KOPT-K1 (cell line): ENCODE measurements at regions not wholly inside any gene's neighbourhood (a gene's known extent, or its start where the extent isn't known, plus 50 kb on each side); places are given as distances from the start of the nearest gene placed in this dataset.
"Not testable (repeated sequence)": the region's sequence is repeated elsewhere in the genome, so short reads cannot be mapped to it uniquely, and the experiment has no call there.

ENCODE experiments used
- H3K27ac ChIP-seq: fragments of 200-600 bp; sonication (generic); 2 replicates; pipeline ENCODE4 v1.5.1; 2016; ENCODE audit warnings: antibody characterized with exemption, mild to moderate bottlenecking, low read depth, low read length; ENCODE audit not compliant: poor library complexity, severe bottlenecking
- H3K36me3 ChIP-seq: fragments of 200-600 bp; sonication (generic); 2 replicates; pipeline ENCODE4 v1.5.1; 2017; ENCODE audit warnings: antibody characterized with exemption, mild to moderate bottlenecking, low read length, moderate library complexity; ENCODE audit not compliant: insufficient read depth
- H3K9me3 ChIP-seq: fragments of 200-600 bp; sonication (generic); 2 replicates; pipeline ENCODE4 v1.5.1; 2017; ENCODE audit warnings: antibody characterized with exemption, low read length, mild to moderate bottlenecking; ENCODE audit not compliant: insufficient read depth, poor library complexity, severe bottlenecking

DNA sequence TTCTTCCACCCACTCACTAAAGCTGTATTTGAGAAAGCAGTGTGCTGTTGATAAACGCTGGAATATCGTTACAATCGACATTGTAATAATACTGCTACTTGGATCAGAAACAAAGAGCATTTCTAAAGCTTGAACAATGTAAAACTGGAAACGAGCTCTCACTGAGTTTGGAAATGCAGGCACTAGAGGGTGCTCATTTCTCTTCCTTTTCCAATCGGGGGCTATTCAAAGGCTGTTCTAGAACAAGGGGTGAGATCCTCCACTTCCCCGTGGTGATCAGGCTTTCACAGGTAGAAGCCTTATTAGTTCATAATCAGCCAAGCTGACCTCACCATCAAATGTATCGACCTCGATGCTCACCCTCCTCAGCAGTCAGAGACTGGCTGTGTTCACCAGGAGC, 245.3 kb upstream of the PRSS1 start:
- not testable (repeated sequence) for H3K36me3 ChIP-seq, H3K27ac ChIP-seq, H3K9me3 ChIP-seq

DNA sequence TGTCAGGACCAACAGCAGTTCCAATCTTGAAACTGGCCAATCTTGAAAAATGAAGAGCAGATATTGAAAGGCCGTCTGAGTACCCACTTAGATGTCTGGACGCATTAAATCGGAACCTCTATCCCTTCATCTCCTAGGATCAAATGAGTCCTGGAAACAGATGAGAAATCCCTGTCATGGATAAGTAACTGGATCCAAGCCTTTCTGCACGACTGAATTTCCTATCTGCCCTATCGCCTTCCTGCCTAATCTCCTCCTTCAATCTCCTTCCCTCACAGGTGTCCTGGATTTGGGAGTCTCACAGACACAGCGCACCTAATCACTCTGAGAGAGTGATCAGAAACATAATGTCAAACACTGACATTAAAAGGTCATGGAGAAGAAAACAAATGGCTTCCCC, 245.2 kb upstream of the PRSS58 start:
- Histone ChIP-seq H3K36me3 (peaks cover 7% of the 10 kb centered on the region; the same call in 1 of the 2 replicates), H3K9me3 (no peaks in the 10 kb centered on the region), H3K27ac (no peak overlapping the region)

DNA sequence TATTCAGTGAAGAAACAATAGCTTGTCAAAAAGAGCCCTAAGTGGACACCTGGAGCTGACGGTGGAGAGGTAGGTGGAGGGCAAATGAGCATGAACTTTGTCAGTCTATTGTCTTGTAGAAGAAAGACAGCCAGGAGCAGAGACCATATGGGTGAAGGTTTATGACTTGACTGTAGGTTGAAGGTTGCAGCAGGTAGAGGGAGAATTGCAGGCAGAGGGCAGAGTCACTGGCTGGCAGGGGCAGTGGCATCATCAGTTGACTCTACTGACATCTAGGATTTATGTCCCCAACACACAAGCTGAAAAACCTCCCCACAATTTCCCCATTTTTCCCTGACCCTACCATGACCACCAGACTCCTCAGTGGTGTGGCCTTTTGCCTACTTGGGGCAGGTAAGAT, 243.6 kb upstream of the PRSS58 start:
- no peak overlapping the region for H3K27ac ChIP-seq
- H3K9me3 ChIP-seq, result no peaks in the 10 kb centered on the region
- H3K36me3 ChIP-seq, result peaks cover 7% of the 10 kb centered on the region; the same call in 1 of the 2 replicates

DNA sequence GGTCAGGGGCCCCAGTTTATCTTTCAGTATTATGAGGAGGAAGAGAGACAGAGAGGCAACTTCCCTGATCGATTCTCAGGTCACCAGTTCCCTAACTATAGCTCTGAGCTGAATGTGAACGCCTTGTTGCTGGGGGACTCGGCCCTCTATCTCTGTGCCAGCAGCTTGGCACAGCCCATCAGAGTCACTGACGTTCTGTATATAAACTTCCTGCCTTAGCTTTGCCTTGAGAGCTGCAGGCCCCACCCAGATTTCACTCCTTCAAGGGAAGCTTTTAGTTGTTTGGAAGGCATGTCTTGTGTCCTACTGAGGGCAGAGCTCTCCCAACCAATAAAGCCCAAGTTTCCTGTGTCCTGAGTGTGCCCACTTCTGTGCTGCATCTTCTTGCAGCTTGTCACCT, 242.5 kb upstream of the PRSS58 start:
- Histone ChIP-seq H3K36me3 (0 out of 2 replicates have a peak, but pooled peaks cover 7% of the 10 kb centered on the region), H3K27ac (peak overlapping the region; percentile 12), H3K9me3 (no peaks in the 10 kb centered on the region)

DNA sequence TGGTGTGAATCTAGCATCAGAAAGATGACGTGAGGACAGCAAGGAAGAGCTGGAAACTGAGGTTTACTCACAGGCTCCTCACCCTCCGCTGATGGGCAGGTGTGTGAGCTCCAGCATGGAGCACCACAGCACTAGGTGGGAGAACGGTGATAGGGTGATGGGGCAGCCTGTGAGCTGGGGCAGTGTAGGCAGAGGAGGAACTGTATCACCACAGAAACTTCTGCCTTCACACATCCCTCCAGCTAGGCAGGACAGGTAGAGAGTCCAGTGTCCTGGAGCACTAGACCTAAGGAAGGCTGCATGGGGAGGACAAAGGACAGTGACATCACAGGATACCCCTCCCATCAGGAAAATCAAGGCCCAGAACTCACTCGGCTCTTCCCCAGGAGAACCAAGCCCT, 241.8 kb upstream of the PRSS58 start:
- Histone ChIP-seq H3K27ac (peak overlapping the region; percentile 12), H3K36me3 (no peaks in the 10 kb centered on the region), H3K9me3 (no peaks in the 10 kb centered on the region)

DNA sequence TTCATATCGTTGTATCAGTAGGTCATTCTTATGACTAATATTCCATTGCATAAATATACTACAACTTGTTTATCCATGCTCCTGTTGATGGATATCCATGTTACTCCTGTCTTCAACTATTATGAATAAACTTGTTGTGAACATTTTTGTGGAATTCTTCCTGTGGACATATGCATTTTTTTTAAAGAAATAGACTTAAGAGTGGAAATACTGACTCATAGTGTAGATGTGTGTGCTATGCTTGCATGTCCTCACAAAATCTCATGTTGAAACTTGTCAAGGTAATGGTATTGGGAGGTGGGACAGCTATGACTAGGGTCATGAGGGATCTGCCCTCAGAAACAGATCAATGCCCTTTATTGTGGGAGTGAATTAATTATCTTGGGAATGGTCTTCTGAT, 240.5 kb upstream of the PRSS58 start:
- Histone ChIP-seq H3K9me3 (no peaks in the 10 kb centered on the region), H3K27ac (no peak overlapping the region), H3K36me3 (no peaks in the 10 kb centered on the region)

DNA sequence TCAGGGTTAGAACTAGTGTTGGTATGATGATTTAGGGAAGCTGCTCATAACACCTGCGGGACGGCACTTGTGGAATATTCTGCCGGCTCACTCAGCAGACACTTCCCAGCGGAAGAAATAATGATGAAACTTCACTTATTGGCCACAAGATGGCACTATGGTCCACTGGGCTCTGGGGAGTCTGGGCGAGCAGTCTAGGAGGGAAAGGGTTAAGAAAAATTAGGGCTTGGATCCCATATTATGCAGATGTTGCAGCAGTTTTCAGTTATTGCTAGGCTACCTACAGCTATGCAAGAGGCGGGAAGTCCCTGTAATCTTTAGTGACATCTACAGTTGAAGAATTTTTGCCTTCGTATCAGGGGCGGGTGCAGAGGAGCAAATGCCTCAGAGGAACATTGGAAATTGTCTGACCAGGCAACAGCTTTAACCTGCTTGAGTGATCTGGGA, 238.7 kb upstream of the PRSS58 start:
- H3K27ac ChIP-seq, result peak overlapping the region; percentile 45
- H3K36me3 ChIP-seq, result peaks cover 6% of the 10 kb centered on the region; the same call in 1 of the 2 replicates
- H3K9me3 ChIP-seq, result no peaks in the 10 kb centered on the region

DNA sequence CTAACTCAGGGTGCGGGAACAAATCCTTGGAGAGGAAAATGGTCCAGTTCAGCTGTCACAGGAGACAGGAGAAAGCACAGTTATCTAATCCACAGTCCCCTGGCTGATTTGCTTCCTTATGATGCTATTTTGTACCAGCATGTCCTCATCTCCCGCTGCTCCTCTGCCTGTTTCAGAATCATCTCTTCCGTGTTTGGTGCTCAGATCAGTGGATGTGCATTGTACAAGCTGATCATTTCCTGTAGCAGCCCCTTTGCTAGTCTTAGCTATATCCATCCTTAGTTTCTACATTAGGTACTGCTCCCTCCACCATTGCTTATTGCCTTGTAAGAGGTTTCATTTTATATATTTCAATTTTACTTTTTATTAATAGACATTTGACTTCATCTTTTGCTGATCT, 238.0 kb upstream of the PRSS58 start:
- H3K36me3 ChIP-seq, result peaks cover 12% of the 10 kb centered on the region; the same call in 1 of the 2 replicates
- H3K27ac ChIP-seq, H3K9me3 ChIP-seq: not testable (repeated sequence)

DNA sequence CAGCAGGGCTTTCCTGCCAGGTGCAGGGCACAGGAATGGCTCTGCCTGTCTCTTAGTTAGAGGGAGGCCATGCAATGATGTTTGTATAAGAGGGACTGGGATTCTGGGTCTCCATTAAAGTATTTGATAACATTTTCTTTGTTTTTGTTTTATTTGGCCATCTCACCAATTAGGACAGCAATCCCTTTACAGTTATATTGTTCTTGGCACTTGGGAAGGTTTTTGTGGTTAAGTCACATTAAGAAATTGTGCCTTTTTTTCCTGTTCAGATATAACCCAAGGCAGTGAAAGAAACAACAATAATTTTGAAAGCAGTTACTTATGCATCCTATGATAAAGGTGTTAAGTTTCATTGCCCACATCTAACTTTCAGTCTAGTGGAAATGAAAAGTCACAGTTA, 237.4 kb upstream of the PRSS58 start:
- H3K36me3 ChIP-seq, result peaks cover 17% of the 10 kb centered on the region
- not testable (repeated sequence) for H3K9me3 ChIP-seq, H3K27ac ChIP-seq

DNA sequence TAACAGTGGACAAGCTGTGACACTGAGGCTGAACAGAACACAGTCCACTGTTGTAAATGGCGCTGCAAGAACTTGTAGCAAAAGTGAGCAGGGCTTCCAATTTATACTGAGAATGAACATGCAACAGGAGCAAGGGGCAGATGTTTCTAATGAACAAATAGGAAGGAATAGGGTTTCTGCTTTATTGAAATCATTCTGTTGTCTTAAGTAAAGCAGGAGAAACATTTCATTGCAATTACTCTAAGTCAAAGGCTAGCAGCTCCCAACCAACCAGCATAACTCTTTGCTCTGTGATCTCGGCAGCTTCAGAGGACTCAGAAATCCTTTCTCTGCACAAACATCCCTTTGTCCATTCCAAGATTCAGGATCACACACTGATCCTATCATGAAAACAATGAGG, 236.2 kb upstream of the PRSS58 start:
- Histone ChIP-seq H3K27ac (no peak overlapping the region), H3K9me3 (no peaks in the 10 kb centered on the region), H3K36me3 (peaks cover 29% of the 10 kb centered on the region)

DNA sequence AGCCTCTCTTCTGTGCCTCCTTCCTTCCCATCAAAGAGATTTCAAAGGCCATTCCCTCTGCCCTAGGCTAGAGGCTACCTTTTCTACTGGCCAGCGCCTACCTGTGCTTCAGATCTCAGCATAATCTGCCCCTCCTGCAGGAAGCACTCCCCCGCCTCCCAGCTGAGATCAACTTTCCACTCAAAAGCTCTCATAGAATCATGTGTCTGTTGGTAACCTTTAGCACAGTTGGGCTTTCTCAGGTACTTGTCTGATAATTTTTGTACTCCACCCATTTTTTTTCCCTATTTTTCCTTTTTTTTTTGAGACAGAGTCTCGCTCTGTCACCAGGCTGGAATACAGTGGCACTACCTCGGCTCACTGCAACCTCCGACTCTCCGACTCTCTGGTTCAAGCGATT, 231.0 kb upstream of the PRSS58 start:
- peaks cover 29% of the 10 kb centered on the region for H3K36me3 ChIP-seq
- no peak overlapping the region for H3K27ac ChIP-seq
- H3K9me3 ChIP-seq, result no peaks in the 10 kb centered on the region

DNA sequence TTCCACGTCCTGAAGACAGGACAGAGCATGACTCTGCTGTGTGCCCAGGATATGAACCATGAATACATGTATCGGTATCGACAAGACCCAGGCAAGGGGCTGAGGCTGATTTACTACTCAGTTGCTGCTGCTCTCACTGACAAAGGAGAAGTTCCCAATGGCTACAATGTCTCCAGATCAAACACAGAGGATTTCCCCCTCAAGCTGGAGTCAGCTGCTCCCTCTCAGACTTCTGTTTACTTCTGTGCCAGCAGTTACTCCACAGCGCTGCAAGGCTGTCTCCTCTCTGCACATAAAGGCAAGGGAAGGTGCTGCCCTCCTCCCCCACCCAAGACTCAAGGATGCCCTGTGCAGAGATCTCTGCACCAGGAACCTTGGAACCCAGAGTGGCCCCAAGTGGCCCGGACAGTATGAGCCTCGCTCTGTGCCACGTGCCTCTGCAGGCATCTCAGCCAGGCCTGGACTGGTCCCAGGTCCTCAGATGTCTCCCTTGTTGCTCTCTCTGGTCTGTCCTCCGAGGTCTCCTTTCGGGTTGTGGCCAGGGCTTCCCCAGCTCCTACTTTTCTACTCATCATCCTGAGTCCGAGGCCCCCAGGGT, 230.3 kb upstream of the PRSS58 start:
- Histone ChIP-seq H3K36me3 (peaks cover 29% of the 10 kb centered on the region), H3K27ac (no peak overlapping the region), H3K9me3 (no peaks in the 10 kb centered on the region)

DNA sequence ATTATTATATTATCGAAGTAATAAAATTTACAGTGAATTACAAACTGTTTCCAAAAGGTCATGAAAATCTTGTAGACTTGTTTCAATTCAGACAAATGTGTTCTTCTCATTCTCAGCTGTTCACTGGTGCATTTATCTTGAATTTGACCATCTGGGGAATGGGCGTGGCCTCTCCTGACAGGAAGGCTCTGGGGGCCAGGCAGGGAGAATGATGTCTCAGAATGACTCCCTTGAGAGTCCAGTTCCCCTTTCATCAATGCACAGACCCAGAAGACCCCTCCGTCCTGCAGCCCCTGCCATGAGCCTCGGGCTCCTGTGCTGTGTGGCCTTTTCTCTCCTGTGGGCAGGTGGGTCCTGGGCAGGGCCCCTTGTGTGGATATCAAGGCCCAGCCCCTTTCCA, 229.7 kb upstream of the PRSS58 start:
- H3K36me3 ChIP-seq, result peaks cover 29% of the 10 kb centered on the region
- H3K27ac ChIP-seq, H3K9me3 ChIP-seq: not testable (repeated sequence)

DNA sequence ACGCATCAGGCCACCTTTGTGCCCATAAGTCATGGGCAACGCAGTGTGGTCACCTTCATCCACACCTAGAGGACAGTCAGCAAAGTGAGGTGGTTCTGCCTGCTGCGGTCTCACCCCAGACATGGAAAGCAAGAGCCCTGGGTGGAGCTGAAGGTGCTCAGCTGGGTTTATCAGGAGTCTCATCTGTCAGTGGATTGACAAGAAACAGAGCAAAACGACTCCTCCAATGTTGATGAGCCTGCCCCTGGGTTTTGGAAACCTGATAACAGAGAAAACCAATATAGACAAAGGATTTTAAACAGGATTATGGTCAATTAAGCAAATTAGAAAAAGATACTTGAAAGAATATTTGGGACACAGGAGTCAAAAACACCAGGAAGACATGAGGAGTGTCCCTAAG, 229.3 kb upstream of the PRSS58 start:
- Histone ChIP-seq H3K36me3 (peaks cover 28% of the 10 kb centered on the region), H3K9me3 (no peaks in the 10 kb centered on the region), H3K27ac (no peak overlapping the region)

DNA sequence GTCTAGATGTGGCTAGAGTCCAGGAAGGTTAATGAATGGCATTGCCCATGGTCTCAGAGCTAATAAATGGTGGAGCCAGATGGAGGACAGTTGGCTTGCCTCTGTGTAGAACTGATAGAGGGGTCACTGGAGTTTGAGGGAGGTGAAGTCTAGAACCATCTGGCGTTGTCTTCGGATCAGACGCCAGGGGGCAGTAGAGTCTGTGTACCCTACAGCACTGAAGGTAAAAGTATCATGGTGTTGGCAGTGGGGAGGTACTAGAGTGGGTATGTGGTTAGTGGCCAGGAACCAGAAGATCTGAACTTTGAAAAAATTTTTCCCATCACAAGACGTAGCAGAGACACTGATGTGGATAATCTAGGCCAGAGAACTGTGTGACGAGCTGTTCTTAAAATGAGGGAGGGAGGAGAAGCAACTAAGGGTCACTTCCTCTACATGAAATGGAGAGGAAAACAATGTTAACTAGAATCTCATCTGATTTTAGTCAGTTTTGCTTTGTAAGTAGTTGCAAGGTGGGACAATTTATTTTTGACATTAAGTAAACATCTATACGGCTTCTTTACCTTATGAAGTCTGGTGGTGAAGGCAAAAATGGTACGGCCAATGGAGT, 227.9 kb upstream of the PRSS58 start:
- Histone ChIP-seq H3K9me3 (no peaks in the 10 kb centered on the region), H3K27ac (no peak overlapping the region)

DNA sequence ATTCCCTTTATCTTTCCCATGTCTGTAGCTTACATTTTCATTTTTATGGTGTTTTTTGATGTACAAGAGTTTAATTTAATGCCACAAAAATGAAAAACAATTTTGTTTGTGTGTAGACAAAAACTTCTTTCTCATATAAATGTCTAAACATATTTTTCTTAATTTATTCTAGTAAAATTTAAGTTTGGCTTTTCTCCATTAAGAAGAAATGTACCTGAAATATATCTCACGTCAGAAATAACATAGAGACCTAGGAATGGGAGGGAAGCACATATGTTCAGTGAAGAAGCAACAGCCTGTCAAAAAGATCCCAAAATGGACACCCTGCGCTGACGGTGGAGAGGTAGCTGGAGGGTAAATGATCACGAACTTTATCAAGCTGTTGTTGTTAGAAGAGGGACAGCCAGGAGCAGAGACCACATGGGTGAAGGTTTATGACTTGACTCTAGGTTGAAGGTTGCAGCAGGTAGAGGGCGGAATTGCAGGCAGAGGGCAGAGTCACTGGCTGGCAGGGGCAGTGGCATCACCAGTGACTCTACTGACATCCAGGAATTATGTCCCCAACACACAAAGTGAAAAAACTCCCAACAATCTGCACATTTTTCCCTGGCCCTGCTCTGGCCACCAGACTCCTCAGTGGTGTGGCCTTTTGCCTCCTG, 225.9 kb upstream of the PRSS58 start:
- no peak overlapping the region for H3K27ac ChIP-seq
- no peaks in the 10 kb centered on the region for H3K36me3 ChIP-seq
- H3K9me3 ChIP-seq, result no peaks in the 10 kb centered on the region

More for the DNA sequence above, 227.9 kb upstream of the PRSS58 start:
- H3K36me3 ChIP-seq, result peaks cover 16% of the 10 kb centered on the region
